NCI-H524 treated with DMSO at 0.1 percent for 48 hours (cell line): ENCODE measurements at regions not wholly inside any gene's neighbourhood (a gene's known extent, or its start where the extent isn't known, plus 50 kb on each side); places are given as distances from the start of the nearest gene placed in this dataset.
"Not testable (repeated sequence)": the region's sequence is repeated elsewhere in the genome, so short reads cannot be mapped to it uniquely, and the experiment has no call there.

ENCODE experiments used
- DNase-seq: peaks from one replicate; lab custom pipeline; 2025; lab: John Stamatoyannopoulos, UW

DNA sequence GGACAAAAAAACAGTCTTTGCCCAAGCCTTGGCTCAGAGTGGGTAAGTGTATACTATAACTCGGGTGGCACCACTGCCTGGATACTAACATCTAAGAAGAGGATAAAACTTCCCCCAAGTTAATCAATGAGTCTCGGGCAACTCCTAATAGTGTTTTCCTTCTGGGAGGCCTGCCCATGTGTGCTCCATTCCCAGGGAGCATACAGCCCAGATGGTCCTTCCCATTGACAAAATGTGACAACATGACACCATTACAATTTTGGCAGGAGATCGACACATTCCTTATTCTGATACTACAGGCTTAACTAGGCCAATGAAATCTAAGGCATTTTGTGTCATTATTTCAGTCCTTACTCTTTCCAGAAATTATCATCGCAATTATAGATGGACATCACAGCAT lies 52.7 kb upstream of the CRIM1 start:
- DNase-seq: no peak

DNA sequence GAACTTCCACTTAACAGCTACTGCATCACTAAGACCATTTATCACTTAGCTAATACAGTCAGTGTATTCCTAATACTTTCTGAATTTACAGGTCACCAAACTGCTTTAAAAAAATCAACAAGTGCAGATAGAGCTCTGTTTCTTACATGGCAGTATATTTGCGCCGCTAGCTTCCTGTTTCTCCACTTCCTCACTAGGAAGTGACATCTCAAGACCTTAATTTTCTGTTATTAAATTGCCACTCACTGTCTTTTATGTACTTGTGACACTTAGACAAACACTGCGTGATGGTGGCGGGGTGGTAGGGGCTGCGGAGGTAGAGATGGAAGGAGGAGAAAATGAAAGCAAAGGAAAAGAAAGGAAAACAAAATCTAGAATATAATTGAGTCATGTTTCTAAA lies 53.7 kb upstream of the CRIM1 start:
- no peak for DNase-seq

DNA sequence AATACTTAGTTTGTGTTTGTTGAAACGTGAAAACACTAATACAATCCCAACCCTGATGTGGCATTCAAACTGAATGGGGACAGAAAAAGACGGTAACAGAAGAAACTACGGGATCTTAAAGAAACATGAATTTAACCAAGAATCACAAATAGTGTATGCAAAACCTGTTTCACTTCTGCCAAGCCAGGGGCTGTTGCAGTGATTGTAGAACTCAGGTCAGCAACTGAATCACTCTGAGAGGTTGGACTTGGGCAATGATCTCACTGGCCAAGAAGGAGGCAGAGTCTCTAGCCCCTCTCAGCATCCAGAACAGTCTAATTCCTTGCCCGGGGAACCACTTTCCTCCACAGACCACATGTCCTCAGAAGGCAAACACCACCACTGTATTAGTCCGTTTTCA lies 54.9 kb upstream of the CRIM1 start:
- no peak for DNase-seq

DNA sequence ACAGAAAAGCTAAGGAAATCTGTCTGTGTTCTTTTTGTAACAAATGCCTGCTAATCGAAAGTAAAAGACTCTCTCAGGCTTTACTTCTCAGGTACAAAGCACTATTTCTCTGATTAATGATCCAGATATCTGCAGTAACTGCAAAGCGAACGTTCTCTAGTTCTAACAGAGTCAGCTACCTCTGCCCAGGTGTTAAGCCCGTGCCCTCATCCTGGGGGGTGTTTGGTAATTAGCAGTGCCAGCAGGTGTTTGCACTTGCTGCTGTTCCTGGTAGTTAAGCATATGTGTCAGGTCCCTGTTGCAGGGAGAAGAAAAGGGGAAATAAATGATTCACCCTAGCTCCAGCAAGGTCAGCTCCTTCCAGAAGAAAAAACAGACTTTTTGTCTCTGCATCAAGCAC lies 58.8 kb upstream of the CRIM1 start:
- DNase-seq: no peak

DNA sequence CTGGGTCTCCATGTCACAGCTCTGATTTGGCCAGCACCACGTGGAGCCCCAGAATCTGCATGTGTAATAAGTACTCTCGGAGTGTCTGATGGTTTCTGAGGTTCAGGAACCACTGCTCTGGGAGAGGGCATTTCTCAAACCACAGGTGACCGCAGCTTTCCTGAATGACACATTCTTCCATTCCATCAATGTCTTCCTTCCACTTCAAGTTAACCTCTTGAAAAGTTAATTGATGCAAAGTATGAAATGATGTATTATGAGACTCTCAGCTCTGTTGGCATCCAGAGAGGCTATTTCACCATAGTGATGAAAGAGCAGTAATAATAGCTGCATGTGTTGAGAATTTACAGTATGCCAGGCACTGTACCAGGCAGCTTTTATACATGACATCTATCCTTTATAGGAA lies 61.3 kb upstream of the CRIM1 start:
- no peak for DNase-seq

DNA sequence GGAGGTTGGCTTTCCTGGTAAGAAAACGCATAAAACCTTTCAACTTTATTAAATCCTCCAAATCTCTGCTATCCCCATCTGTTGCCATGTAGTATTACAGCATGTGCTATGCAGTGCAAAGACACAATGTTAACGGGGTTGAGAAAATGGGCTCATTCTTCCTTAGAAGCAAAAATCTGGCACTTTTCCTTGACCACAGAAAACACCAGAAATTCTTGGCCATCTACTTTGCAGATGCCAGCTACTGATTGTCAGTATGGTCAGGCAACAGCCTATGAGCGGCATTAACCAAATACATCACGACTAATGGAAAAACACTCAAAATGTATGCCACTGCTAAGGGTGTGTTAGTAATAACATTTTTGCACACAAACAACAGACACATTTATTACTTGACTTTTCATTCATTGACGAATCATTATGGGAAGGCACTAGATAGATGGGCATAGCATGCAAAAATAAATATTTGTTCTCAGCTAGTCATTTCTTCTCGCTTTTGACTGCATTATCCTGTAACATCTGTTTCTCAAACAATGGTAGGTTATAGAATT lies 65.2 kb upstream of the CRIM1 start:
- peak; percentile 43 for DNase-seq

DNA sequence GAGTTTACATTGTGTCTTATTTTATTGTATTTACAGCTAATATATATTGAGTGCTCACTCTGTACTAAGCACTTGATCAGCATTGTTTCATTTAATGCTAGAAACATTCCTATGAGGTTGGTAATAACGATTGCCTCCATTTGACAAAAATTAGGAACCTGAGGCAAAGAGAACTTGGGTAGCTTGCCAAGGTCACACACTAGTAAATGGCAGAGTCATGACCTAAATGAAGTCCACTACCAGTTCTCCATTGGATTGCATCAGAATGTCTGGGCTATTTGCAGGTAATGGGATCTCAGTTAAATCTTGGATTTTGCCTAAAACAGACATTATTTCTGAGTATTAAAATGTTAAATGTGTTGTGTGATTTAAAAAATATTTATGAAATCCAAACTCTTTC lies 65.8 kb upstream of the CRIM1 start:
- DNase-seq: no peak

DNA sequence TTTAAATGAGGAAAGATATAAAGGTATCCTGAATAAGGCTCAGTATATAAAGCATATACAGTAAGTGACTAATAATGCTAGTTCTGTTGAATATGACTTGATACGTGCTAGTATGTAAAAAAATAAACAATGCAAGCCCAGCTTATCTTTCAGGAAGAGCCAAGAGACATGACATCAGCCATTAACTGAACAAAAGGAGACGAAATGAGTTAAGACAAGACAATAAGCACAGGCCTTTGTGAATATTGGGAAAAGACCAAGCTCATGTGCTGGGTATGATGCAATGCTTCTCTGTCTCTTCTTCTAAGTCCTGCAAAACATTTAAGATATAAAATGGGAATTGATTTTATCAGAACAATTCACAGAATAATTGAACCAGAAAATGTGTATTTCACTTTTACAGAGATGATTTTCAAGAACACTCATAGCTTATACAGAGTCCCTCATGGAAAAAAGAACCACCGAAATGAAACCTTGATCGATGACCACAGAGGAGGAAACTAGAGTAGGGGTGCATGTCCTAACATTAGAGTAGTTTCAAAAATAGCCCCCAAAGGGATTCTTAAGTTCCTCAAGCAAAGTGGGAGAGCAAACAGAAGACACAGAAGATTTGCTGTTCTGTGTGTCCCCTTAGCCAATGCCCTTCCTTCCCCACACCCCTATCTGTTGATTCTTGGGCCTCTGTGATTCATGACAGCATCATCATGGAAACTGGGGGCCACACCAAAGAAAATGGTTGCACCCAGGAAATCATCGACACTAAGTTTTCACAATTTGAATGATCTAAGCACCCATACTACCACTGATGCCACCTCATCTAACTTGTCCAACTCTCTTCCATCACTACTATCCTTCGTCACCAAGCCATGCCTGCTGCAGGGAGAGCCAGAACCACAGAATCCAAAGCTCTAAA lies 68.0 kb upstream of the CRIM1 start:
- DNase-seq: no peak

DNA sequence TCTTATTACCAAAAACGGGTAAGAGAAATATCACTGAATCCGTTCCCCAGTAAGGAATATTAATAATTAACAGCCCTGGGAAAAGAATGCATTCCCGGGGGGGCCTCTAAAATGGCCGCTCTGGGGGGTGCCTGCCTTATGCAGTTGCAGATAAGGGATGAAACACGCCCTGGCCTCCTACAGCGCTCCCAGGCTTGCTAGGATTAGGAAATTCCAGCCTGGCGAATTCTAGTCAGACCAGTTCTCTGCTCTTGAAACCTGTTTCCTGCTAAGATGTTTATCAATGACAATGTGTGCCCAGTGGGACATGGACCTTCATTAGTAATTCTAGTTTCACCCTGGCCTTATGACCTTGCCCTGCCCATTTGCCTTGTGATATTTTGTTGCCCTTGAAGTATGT lies 76.1 kb upstream of the CRIM1 start:
- not testable (repeated sequence) for DNase-seq

DNA sequence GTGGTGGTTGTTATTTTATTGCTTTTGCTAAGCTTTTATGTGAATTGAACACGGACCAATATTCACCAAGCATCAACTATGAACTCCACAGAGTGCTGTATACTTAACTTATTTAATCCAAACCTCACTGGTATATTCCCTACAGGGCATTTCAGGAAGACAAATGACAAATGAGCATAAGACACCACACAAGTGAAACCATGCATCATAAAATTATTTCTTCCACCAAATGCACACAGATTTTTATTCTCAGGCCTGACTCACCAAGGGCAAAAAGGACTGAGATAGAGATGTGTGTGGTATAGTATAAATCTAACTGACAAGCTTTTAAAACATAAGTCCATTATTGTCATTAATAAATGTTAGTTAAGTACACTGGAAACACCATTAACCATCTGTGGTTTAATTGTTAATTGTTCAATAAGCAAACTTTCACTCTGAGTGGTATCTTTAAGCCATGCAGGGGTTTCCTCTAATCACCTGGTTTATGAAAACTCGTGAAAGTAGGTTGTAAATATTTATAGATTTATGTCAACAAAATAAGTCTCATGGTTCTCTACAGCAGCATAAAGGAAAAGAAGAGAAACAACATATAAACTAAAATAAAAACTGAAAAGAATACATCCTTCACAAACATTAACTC lies 77.6 kb upstream of the CRIM1 start:
- peak; percentile 20 for DNase-seq

DNA sequence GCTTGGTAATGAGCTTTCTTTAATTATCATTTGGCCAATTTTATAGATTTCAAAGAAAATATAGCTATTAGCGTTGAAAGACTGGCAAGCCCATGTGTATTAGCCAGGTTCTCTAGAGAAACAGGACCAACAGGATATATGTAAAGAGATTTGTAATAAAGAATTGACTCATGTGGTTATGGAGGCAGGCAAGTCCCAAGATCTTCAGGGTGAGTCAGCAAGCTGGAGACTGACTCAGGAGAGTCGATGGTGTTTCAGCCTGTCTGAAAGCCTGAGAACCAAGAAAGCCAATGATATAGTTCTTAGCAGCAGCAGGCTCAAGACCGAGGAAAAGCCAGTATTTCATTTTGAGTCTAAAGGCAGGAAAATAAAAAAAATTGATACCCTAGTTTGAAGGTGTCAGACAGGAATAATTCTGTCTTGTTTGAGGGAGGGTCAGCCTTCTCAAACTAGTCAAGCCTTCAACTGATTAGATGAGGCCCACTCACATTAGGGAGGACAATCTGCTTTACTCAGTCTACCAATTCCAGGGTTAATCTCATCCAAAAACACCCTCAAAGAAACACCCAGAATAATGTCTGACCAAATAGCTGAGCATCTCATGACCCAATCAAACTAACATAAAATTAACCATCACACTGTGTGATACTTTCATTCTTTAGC lies 78.3 kb upstream of the CRIM1 start:
- DNase-seq: no peak

DNA sequence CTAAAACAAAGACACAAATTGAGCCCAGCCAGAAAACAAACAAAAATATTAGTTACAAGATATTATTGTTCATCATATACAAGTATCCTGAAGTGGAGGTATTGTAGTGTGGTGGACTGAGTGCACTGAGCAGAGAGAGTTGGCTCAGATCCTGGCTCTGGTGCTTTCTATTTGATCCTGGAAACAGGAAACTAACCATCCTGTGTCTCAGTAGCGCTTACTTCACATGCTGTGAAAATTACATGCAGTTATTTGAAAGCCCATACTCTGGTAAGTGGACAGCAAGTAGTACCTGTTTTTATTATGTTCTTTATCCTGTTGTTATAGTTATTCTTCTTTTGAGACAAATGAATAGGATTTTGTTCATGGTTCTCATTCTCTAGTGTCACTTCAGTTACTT lies 84.3 kb upstream of the CRIM1 start:
- DNase-seq: no peak

DNA sequence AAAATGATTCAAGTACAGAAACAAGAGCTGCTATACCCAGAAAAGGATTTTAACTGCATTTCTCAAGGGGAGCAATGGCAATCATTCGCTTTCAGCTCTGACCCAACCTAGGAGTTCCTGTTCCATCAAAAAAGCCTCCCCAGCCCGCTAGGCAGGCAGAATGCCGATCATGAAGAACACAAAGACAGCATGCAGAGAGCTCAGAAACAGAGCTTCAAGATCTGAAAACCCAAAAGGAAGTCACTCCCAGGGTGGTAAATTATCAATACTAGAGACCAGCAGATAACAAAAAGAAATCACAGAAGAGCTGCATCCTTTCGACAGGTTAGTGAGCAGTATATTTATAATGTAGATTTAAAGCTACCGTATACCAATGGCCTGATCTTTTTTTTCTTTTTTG lies 84.8 kb upstream of the CRIM1 start:
- DNase-seq: no peak

DNA sequence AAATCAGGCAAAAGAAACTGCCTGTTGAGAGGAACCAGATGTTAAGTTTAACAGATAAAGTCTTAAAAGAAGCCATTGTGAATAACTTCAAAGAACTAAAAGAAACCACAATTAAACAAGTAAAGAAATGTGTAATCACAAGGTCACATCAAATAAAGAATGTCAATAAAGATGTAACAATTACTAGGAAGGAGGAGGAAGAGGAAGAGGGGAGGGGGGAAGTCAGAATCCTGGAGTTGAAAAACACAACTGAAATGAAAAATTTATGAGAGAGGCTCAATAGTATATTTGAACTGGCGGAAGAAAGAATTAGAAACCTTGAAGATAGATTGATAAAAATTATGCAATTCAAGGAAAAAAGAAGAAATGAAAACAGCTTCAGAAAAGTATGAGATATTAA lies 88.4 kb upstream of the CRIM1 start:
- no peak for DNase-seq

DNA sequence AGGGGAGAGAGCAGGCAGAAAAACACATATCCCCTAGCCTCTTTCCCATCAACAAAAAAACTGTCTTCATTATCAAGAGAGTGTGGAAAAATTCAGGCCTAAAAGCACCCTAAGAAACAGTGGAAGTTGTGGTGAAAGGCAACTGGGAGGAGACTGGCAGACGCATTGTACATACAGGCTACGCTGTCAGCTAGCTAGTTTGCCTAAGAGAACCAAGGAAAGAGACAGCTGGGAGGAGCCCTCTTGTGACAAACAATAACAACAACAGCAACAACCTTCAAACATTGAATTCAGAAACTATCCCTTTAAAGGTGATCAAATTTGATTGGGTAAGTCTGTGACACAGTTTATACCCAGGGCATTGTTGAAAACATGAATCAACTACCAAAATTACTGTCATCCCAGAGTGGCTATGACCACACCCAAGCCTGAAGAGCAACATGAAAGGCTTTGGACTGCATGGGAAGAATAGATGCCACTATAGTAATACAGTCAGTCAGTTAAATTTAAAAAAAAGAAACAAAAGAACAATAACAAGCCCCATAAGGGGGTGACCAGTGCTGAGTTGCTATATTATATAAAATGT lies 88.9 kb upstream of the CRIM1 start:
- DNase-seq: no peak

DNA sequence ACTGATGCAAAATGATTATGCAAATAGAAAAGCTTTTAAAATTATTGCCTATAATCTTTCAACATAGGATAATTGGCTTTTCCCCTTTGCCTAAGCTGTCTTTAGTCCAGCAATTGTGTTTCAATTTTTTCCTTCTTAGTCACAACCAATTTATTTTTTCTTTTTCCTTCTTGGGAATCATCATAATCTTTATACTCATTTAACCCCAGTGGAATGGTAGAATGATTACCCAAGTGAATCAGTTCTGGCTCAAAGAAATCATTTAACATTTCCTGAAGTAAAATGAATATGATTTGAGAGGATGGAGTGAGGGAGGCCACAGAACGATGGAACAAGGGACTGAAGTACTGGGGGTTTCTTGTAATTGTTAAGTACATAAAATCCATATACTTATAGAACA lies 93.0 kb upstream of the CRIM1 start:
- no peak for DNase-seq

DNA sequence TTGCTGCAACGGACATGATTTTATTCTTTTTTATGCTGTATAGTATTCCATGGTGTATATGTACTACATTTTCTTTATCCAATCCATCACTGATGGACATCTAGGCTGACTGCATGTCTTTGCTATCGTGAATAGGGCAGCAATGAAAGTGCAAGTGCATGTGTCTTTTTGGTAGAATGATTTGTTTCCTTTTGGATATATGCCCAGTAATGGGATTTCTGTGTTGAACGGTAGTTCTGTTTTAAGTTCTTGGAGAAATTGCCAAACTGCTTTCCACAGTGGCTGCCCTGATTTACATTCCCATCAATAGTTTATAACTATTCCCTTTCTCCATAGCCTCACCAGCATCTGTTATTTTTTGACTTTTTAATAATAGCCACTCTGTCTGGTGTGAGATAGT lies 99.7 kb upstream of the CRIM1 start:
- DNase-seq: no peak

DNA sequence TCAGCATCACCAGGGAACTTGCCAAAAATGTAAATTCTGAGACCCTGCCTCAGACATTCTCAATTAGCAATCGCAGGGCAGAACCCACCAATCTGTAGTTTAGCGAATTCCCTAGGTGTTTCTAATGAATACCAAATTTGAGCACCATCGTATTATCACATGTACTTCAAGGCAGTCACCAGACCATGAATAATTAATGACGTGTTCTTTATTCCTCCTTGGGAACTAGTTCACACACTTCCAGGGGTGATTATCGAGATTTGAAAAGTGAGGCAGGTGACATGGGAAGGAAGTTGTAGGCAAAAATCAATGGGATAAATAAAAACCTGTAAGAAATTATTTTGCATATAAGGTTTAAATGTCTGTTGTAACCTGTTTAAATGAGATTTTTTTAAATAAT lies 102.5 kb upstream of the CRIM1 start:
- DNase-seq: no peak

DNA sequence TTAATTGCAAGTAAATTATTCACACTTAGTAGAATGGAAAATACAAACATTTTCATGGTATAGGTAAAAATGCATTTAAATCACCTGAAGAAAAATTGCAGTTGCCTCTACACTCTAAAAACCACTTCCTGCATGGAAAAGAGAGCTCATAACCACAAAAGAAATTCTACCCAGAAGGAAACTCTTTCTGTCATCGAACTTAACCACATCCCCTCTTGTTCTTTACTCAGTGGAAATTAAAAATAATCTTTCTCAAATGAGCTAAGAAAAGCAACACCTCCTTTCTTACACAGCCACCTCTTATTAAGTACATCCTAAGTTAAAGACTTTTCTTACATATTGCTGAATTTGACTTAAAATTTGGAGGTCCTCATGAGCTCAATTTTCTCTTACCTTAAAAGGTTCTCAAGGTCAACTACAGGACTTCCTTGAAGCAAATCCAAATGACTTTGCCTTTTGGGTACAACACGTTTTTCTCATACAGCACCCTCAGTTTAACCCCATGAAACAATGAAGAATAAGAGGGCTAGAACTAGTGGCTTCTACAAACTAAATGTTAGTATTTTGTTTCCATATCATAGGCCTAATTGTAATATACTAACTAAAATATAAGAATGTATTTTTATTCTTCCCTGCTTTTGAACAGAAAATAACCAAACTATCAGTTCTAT lies 109.1 kb upstream of the CRIM1 start:
- DNase-seq: no peak

DNA sequence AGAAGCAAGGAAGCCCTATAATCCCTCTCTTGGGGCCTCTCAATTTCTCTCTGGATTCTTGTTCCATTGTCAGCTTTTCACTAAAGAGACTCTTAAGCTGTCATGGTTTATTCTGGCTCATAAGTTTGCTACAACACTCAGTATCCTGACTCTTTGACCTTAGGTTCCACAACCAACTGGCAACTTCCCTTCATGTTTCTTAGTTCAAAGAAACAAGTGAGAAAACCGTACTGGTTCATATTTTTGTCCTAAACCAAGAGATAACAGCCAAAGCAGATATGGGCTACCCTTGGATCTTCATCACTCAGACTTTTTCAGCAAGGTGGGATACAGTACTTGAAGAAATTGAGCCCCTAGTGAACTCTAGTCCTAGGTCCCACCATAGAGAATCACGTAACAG lies 109.9 kb upstream of the CRIM1 start:
- DNase-seq: no peak

DNA sequence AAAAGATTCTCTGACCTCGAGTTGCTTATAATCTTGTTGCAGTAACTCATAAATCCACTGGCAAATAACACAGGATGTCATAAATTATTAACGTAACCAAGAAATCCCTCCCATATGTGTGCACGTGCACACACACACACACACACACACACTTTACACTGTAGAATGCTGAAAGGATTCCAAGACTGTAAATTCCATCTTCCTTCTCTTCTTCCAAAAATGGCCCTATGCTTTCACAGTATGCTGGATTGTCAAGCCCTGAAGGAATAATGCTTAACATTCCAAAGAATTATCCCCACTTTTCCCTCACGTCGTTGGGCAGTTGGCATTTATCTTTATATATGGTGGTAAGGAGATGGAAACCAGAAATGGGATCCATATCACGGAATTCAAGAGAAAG lies 117.5 kb upstream of the CRIM1 start:
- DNase-seq: no peak

DNA sequence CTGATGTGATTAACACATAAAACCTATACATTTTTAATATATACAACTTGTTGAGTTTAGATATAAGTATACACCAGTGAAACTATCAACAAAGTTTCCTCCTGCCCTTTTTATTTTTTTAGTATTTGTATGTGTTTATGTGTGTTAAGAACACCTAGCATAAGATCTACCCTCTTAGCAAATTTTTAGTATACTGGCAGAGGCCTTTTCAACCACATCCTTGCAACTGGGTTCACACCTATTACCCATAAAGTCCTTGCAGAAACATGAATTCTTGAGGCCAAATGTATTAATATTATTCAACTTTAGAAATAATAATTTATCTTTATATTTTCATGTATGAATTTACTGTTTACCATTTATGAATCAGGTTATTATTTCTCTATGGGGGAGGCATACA lies 119.7 kb upstream of the CRIM1 start:
- no peak for DNase-seq
